Common myeloid progenitor, CD34-positive (primary cell): ENCODE measurements at regions not wholly inside any gene's neighbourhood (a gene's known extent, or its start where the extent isn't known, plus 50 kb on each side); places are given as distances from the start of the nearest gene placed in this dataset.

Experiments
- CTCF ChIA-PET: fragments of 350-600 bp; sonication (Branson Sonifier 250); formaldehyde crosslinking; loops from one replicate; lab custom pipeline; 2021; ENCODE audit warnings: antibody characterized with exemption; lab: Charles Lee
- POLR2A ChIA-PET: fragments of 350-600 bp; sonication (Branson Sonifier 250); formaldehyde crosslinking; loops from one replicate; lab custom pipeline; 2021; ENCODE audit warnings: antibody characterized with exemption; lab: Charles Lee
- DNase-seq, 3 donors: peaks; one replicate each; pipeline versions ENCODE4 v3.0.0 to v3.0.0-alpha.2; 2013
- H3K27ac ChIP-seq, 2 experiments: 1 replicate in 1 of 2; 2 replicates in 1 of 2; pipeline ENCODE4 v1.7.0; 2013; ENCODE audit warnings: inconsistent platforms in 2 of 2, low read length in 2 of 2, mild to moderate bottlenecking in 2 of 2, low read depth in 1 of 2, moderate library complexity in 1 of 2; ENCODE audit not compliant: severe bottlenecking in 2 of 2, insufficient read depth in 1 of 2, poor library complexity in 1 of 2
- H3K27me3 ChIP-seq, 5 experiments: replicated peaks in 2 of 5; 1 replicate in 3 of 5; 2 replicates in 2 of 5; pipeline versions ENCODE4 v1.6.1 to v1.7.0; 2013; ENCODE audit warnings: low read length in 4 of 5, mild to moderate bottlenecking in 2 of 5, moderate library complexity in 2 of 5, inconsistent platforms in 1 of 5; ENCODE audit not compliant: insufficient read depth in 5 of 5, control insufficient read depth in 4 of 5
- H3K36me3 ChIP-seq, 4 experiments: 1 replicate in 2 of 4; 2 replicates in 2 of 4; pipeline versions ENCODE4 v1.6.1 to v1.7.0; 2013; ENCODE audit warnings: low read length in 3 of 4, control low read depth in 1 of 4, mild to moderate bottlenecking in 1 of 4; ENCODE audit not compliant: control insufficient read depth in 4 of 4, insufficient read depth in 4 of 4
- H3K4me1 ChIP-seq, 4 experiments: 1 replicate in 3 of 4; 2 replicates in 1 of 4; pipeline versions ENCODE4 v1.6.1 to v1.7.1; 2013; ENCODE audit warnings: low read length in 3 of 4, mild to moderate bottlenecking in 3 of 4, control low read depth in 1 of 4, inconsistent platforms in 1 of 4, moderate library complexity in 1 of 4; ENCODE audit not compliant: control insufficient read depth in 4 of 4, insufficient read depth in 4 of 4; ENCODE audit errors: control extremely low read depth in 1 of 4
- H3K4me3 ChIP-seq, 7 experiments: 1 replicate in 4 of 7; 2 replicates in 3 of 7; pipeline versions ENCODE4 v1.5.1 to v1.7.0; 2013; ENCODE audit warnings: mild to moderate bottlenecking in 7 of 7, low read length in 6 of 7, moderate library complexity in 6 of 7, inconsistent platforms in 2 of 7, low read depth in 2 of 7, control low read depth in 1 of 7; ENCODE audit not compliant: insufficient read depth in 4 of 7, control insufficient read depth in 1 of 7; ENCODE audit errors: extremely low read depth in 1 of 7
- H3K9me3 ChIP-seq, 5 experiments: 1 replicate in 4 of 5; 2 replicates in 1 of 5; pipeline versions ENCODE4 v1.6.1 to v1.7.1; 2013; ENCODE audit warnings: low read length in 4 of 5, mild to moderate bottlenecking in 2 of 5, inconsistent platforms in 1 of 5, low read depth in 1 of 5, moderate library complexity in 1 of 5; ENCODE audit not compliant: control insufficient read depth in 4 of 5, insufficient read depth in 2 of 5; ENCODE audit errors: control extremely low read depth in 1 of 5
- WGBS: methylation state at CpG from one replicate; pipeline ENCODE4 v1.1.5; 2013; ENCODE audit not compliant: insufficient coverage; 5-methylcytosine and 5-hydroxymethylcytosine counted together

GRCh38 chr10:85315657-85316056, 987.3 kb downstream of the CCSER2 start:
- Histone ChIP-seq H3K36me3 (no peaks in the 10 kb centered on the region), H3K4me1 (no peaks in the 10 kb centered on the region), H3K4me3 (no peak overlapping the region), H3K27ac (no peak overlapping the region), H3K9me3 (no peaks in the 10 kb centered on the region), H3K27me3 (no peaks in the 10 kb centered on the region)
- DNase-seq, result no peak
- ChIA-PET CTCF (no interaction called here), POLR2A (no interaction called here)
- 88% methylated on average over 3 of the region's 4 CpGs for WGBS

DNA sequence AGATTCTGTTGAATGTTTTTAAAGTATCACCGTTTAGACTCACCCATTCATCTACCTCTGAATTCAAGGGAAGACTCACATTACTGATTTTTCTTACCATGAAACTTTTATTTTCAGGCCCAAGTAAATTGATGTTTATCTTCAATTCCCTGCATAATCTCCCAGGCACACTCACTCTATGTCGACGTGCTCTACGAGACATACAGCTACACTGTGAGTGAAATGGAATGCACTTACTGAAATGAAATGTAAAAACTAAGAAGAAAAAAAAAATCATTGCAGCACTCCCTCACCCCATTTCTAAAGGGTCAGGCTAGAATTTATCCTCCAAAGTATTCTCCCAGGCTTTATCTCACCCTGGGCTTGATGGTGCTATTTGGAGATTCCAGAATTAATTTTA, 987.9 kb downstream of the CCSER2 start:
- H3K4me1 ChIP-seq, result no peaks in the 10 kb centered on the region
- no peak for DNase-seq
- WGBS, result 100% methylated on average over 1 of the region's 4 CpGs
- H3K36me3 ChIP-seq, result no peaks in the 10 kb centered on the region
- no peak overlapping the region for H3K27ac ChIP-seq
- H3K4me3 ChIP-seq, result no peak overlapping the region
- ChIA-PET CTCF (no interaction called here), POLR2A (no interaction called here)
- no peaks in the 10 kb centered on the region for H3K27me3 ChIP-seq
- H3K9me3 ChIP-seq, result no peaks in the 10 kb centered on the region

DNA sequence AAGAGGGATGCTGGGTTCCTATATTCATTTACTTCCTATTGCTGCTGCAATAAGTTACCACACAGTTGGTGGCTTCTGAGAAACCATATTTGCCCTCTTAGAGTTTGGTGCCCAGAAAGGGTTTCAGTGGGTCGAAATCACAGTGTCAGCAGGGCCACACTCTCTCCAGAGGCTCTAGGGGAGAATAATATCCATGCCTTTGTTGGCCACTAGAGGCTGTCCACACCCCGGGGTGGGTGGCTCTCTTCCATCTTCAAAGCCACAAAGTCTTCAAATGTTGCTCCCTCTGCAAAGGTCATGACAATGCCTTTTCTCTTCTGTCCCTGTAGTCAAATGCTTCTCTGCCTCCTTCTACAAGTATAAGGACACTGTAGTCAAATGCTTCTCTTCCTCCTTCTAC, 989.4 kb downstream of the CCSER2 start:
- no peak for DNase-seq
- no peaks in the 10 kb centered on the region for H3K27me3 ChIP-seq
- H3K36me3 ChIP-seq, result no peaks in the 10 kb centered on the region
- ChIA-PET POLR2A (no interaction called here), CTCF (no interaction called here)
- H3K9me3 ChIP-seq, result no peaks in the 10 kb centered on the region
- no peak overlapping the region for H3K4me3 ChIP-seq
- no peaks in the 10 kb centered on the region for H3K4me1 ChIP-seq
- 88% methylated on average over 2 of the region's 2 CpGs for WGBS
- no peak overlapping the region for H3K27ac ChIP-seq

DNA sequence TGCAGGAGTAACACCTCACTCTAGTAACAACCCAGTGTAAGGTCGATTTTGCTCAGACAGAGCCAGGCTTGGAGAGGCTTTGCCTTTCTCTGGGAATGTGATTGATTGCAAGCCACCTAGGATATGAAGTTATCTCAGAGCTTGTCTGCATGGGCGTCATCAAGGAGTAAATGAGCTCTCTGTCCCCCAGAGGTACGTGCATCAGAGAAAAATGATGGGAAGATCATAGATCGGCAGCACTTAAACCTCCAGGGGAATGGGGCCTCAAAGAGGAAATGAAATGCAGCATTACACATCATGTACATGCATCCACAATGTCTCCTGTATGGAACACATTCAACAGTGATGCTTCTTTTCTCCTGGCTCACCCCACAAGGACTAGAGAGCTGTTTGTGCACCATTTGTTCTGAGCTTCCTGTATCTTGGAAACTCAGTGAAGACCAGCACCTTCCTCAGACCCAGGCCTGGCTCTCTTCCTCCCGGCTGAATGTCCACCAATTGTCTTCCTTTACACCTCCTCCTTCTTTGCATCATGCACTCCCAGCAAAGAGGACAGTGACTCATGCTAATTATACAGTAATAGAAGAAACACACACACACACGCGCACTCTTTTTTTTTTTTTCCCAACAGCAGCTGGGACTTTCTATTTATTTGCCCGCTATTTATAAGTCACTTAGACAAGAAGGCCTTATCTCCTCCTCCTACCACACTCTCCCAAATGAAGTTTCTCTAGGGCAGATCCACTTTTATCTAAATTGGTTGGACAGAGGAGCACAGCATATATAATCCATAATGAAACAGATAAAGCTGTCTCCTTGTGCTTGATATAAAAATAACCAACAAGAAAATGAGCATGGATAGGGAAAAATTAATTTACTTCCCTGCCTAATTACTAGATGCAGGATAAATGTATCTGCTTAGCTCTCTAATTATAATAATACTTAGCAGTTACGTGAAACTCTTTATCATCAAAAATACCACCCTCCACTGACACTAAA, 990.7 kb downstream of the CCSER2 start:
- Histone ChIP-seq H3K4me1 (no peaks in the 10 kb centered on the region), H3K36me3 (no peaks in the 10 kb centered on the region), H3K27ac (no peak overlapping the region), H3K9me3 (no peaks in the 10 kb centered on the region), H3K4me3 (no peak overlapping the region), H3K27me3 (no peaks in the 10 kb centered on the region)
- CTCF ChIA-PET, result no interaction called here
- 68% methylated on average over 7 of the region's 9 CpGs for WGBS
- POLR2A ChIA-PET, result no interaction called here
- no peak for DNase-seq

DNA sequence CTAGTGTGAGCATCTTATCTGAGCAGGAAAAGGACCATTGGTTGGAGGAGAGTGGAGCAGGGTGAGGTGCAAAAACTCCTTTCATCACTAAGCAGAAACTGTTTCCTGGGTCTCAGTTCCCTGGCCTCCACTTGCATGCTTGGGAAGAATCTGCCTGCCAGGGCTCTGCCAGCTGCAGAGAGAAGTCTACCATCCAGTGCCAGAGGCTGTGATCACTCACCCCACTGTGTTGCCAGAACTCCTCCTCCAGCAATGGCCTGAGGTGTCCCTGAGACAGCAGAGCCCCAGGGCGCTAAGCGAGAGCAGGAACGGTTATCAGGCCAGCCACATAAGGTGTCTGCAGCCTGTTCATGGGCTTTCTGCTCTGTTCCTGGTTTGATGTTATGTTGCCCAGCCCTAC, 991.4 kb downstream of the CCSER2 start:
- no peaks in the 10 kb centered on the region for H3K27me3 ChIP-seq
- whole genome bisulfite sequencing, result 78% methylated on average over 3 of the region's 3 CpGs
- no peak for DNase-seq
- no peaks in the 10 kb centered on the region for H3K36me3 ChIP-seq
- ChIA-PET POLR2A (no interaction called here), CTCF (no interaction called here)
- no peaks in the 10 kb centered on the region for H3K9me3 ChIP-seq
- no peaks in the 10 kb centered on the region for H3K4me1 ChIP-seq
- H3K27ac ChIP-seq, result no peak overlapping the region
- no peak overlapping the region for H3K4me3 ChIP-seq

GRCh38 chr10:85333594-85333993, 1005.2 kb downstream of the CCSER2 start:
- WGBS, result 89% methylated on average over 3 of the region's 3 CpGs
- ChIA-PET CTCF (no interaction called here), POLR2A (no interaction called here)
- Histone ChIP-seq H3K4me1 (no peaks in the 10 kb centered on the region), H3K27me3 (no peaks in the 10 kb centered on the region), H3K4me3 (no peak overlapping the region), H3K27ac (no peak overlapping the region), H3K36me3 (no peaks in the 10 kb centered on the region), H3K9me3 (peaks cover 0 to 2% (median 0%) of the 10 kb centered on the region in 5 experiments)
- no peak for DNase-seq

DNA sequence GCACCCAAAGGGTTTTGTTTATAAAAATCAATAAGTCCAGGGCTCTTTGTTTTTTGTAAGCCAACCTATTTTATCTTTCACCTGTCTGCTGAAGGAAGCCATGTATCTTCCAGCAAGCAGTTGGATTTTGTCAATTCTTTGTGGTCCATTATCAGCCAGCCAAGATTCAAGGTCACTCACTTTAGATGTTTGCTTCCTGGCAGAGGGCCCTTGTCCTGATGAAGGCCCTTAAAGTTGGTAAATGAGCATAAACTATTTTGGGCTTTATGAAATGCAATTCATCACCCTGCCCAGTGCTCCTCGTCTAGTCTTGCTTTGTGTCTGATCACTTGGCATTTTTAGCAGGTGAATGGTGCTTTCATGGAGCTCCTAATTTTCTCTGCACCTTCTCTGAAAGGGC, 1004.2 kb downstream of the GRID1 start:
- H3K27me3 ChIP-seq, result no peaks in the 10 kb centered on the region
- DNase-seq, result no peak
- POLR2A ChIA-PET, result no interaction called here

More for the DNA sequence above, 1004.2 kb downstream of the GRID1 start:
- Histone ChIP-seq H3K36me3 (no peaks in the 10 kb centered on the region), H3K4me1 (no peaks in the 10 kb centered on the region), H3K4me3 (no peak overlapping the region), H3K9me3 (no peaks in the 10 kb centered on the region), H3K27ac (no peak overlapping the region)
- WGBS, result 63% methylated on average over 1 of the region's 1 CpG
- CTCF ChIA-PET, result no interaction called here
